ENCODE measurements at regions not wholly inside any gene's neighbourhood (a gene's known extent, or its start where the extent isn't known, plus 50 kb on each side); places are given as distances from the start of the nearest gene placed in this dataset.

DNA sequence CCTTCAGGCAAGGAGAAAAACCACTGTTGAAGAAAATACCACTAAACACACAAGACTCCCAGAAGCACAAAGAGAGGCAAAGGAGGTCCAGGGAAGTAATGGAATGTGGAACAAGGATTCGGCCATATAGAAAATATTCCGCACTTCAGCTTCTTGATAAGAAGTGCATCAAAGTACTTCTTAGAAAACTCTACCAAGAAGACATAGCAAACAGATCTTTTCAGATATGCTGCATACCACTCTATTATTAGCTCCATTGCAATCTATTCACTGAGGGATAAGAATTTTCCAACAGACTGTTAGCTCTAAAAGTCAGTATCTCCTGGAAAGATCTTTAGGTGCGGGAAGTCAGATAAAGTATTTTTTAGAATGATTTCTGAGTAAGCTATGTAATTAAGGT, 231.8 kb downstream of the WDR11 start:
- Histone ChIP-seq H3K4me3 (ENCODE audit: low read length) (no peak overlapping the region), H3K4me2 (ENCODE audit: low read length) (no peak overlapping the region), H3K79me2 (replicated peaks; ENCODE audit: insufficient read depth, low read length) (no peaks in the 10 kb centered on the region), H3K9ac (ENCODE audit: low read length) (no peak overlapping the region), H4K20me1 (ENCODE audit: insufficient read depth) (no peaks in the 10 kb centered on the region), H3K9me2 (ENCODE audit: insufficient read depth, low read length) (no peaks in the 10 kb centered on the region), H3K36me3 (ENCODE audit: insufficient read depth, low read length) (no peaks in the 10 kb centered on the region), H3K9me3 (ENCODE audit: low read length) (no peaks in the 10 kb centered on the region), H2AFZ (ENCODE audit: low read depth, low read length) (no peak overlapping the region), H3K27ac (ENCODE audit: low read length) (no peak overlapping the region), H3F3A (ENCODE audit: insufficient read depth, low read length, poor library complexity, severe bottlenecking) (no peaks in the 10 kb centered on the region), H3K27me3 (ENCODE audit: insufficient read depth, low read depth, low read length) (no peaks in the 10 kb centered on the region)
- TF ChIP-seq POLR2AphosphoS5 (IDR thresholded peaks at IDR 0.05) (no peak), TAF1 (IDR thresholded peaks at IDR 0.05; ENCODE audit: low read depth) (no peak), EZH2 (IDR thresholded peaks at IDR 0.05; ENCODE audit: borderline replicate concordance, insufficient read depth, low read length, poor library complexity, severe bottlenecking) (no peak), EP300 (conservative IDR thresholded peaks at IDR 0.05; ENCODE audit: poor library complexity, severe bottlenecking) (no peak), MXI1 (conservative IDR thresholded peaks at IDR 0.05; ENCODE audit: poor library complexity, severe bottlenecking) (no peak), SMC3 (conservative IDR thresholded peaks at IDR 0.05; ENCODE audit: poor library complexity) (no peak), RAD21 (conservative IDR thresholded peaks at IDR 0.05) (no peak)
- TF ChIP-seq, protein P1, sequence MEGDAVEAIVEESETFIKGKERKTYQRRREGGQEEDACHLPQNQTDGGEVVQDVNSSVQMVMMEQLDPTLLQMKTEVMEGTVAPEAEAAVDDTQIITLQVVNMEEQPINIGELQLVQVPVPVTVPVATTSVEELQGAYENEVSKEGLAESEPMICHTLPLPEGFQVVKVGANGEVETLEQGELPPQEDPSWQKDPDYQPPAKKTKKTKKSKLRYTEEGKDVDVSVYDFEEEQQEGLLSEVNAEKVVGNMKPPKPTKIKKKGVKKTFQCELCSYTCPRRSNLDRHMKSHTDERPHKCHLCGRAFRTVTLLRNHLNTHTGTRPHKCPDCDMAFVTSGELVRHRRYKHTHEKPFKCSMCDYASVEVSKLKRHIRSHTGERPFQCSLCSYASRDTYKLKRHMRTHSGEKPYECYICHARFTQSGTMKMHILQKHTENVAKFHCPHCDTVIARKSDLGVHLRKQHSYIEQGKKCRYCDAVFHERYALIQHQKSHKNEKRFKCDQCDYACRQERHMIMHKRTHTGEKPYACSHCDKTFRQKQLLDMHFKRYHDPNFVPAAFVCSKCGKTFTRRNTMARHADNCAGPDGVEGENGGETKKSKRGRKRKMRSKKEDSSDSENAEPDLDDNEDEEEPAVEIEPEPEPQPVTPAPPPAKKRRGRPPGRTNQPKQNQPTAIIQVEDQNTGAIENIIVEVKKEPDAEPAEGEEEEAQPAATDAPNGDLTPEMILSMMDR (IDR thresholded peaks at IDR 0.05; ENCODE audit: poor library complexity, severe bottlenecking), result no peak
- TF ChIP-seq, protein P2, sequence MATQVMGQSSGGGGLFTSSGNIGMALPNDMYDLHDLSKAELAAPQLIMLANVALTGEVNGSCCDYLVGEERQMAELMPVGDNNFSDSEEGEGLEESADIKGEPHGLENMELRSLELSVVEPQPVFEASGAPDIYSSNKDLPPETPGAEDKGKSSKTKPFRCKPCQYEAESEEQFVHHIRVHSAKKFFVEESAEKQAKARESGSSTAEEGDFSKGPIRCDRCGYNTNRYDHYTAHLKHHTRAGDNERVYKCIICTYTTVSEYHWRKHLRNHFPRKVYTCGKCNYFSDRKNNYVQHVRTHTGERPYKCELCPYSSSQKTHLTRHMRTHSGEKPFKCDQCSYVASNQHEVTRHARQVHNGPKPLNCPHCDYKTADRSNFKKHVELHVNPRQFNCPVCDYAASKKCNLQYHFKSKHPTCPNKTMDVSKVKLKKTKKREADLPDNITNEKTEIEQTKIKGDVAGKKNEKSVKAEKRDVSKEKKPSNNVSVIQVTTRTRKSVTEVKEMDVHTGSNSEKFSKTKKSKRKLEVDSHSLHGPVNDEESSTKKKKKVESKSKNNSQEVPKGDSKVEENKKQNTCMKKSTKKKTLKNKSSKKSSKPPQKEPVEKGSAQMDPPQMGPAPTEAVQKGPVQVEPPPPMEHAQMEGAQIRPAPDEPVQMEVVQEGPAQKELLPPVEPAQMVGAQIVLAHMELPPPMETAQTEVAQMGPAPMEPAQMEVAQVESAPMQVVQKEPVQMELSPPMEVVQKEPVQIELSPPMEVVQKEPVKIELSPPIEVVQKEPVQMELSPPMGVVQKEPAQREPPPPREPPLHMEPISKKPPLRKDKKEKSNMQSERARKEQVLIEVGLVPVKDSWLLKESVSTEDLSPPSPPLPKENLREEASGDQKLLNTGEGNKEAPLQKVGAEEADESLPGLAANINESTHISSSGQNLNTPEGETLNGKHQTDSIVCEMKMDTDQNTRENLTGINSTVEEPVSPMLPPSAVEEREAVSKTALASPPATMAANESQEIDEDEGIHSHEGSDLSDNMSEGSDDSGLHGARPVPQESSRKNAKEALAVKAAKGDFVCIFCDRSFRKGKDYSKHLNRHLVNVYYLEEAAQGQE (IDR thresholded peaks at IDR 0.05; ENCODE audit: borderline replicate concordance), result no peak

DNA sequence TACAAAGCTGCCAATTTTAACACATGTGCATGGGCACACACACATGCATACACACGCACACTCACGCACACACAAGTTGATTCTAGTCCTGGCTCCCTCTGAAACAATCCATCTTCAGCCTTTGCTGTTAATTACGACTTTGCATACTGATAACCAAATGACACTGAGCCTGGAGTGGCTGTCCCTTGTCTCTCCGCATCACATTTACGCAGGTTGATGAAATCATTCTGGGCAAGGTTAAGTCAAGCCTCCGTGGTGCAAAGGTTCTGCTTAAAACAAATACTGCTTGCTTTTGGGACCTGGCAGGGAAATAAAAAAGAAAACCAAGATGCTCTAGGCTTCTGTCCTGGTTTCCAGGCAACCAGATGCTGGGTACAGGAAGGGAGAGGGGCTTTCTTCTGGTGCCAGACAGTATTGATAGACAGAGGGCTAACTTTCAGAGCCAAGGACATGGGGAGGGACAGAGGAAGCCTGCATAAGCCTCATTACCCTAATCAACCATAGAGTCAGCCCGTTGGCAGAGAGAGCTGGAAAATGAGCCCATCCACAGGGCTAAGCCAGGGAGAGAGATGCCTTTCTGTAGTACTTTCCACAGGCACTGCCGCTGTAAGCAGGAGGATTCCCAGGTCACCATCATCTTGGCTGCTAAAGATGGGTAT, 233.0 kb downstream of the WDR11 start:
- peak overlapping the region; percentile 14 for H3K9ac ChIP-seq (ENCODE audit: low read length)
- H3K27ac ChIP-seq (ENCODE audit: low read length), result no peak overlapping the region
- no peaks in the 10 kb centered on the region for H4K20me1 ChIP-seq (ENCODE audit: insufficient read depth)
- H3K27me3 ChIP-seq (ENCODE audit: insufficient read depth, low read depth, low read length), result no peaks in the 10 kb centered on the region
- H3K9me2 ChIP-seq (ENCODE audit: insufficient read depth, low read length), result no peaks in the 10 kb centered on the region
- TF ChIP-seq, protein P1 (IDR thresholded peaks at IDR 0.05; ENCODE audit: poor library complexity, severe bottlenecking), result no peak
- TF ChIP-seq POLR2AphosphoS5 (IDR thresholded peaks at IDR 0.05) (no peak), RAD21 (conservative IDR thresholded peaks at IDR 0.05) (no peak), SMC3 (conservative IDR thresholded peaks at IDR 0.05; ENCODE audit: poor library complexity) (no peak), TAF1 (IDR thresholded peaks at IDR 0.05; ENCODE audit: low read depth) (no peak), EP300 (conservative IDR thresholded peaks at IDR 0.05; ENCODE audit: poor library complexity, severe bottlenecking) (no peak), MXI1 (conservative IDR thresholded peaks at IDR 0.05; ENCODE audit: poor library complexity, severe bottlenecking) (no peak), EZH2 (IDR thresholded peaks at IDR 0.05; ENCODE audit: borderline replicate concordance, insufficient read depth, low read length, poor library complexity, severe bottlenecking) (no peak)
- TF ChIP-seq, protein P2 (IDR thresholded peaks at IDR 0.05; ENCODE audit: borderline replicate concordance), result no peak
- peak overlapping the region; percentile 4 for H3K4me3 ChIP-seq (ENCODE audit: low read length)
- peak overlapping the region; percentile 26 for H3K4me2 ChIP-seq (ENCODE audit: low read length)
- no peaks in the 10 kb centered on the region for H3F3A ChIP-seq (ENCODE audit: insufficient read depth, low read length, poor library complexity, severe bottlenecking)
- no peaks in the 10 kb centered on the region for H3K36me3 ChIP-seq (ENCODE audit: insufficient read depth, low read length)
- H2AFZ ChIP-seq (ENCODE audit: low read depth, low read length), result no peak overlapping the region
- H3K79me2 ChIP-seq (replicated peaks; ENCODE audit: insufficient read depth, low read length), result no peaks in the 10 kb centered on the region
- no peaks in the 10 kb centered on the region for H3K9me3 ChIP-seq (ENCODE audit: low read length)
